Immature natural killer cell (primary cell): ENCODE measurements at regions not wholly inside any gene's neighbourhood (a gene's known extent, or its start where the extent isn't known, plus 50 kb on each side); places are given as distances from the start of the nearest gene placed in this dataset.
"Not testable (repeated sequence)": the region's sequence is repeated elsewhere in the genome, so short reads cannot be mapped to it uniquely, and the experiment has no call there.

ENCODE experiments used
- DNase-seq, 3 donors: peaks; one replicate each; pipeline ENCODE4 v3.0.0; 2022; ENCODE audit warnings: mixed read lengths in 1 of 3
- H3K27ac Mint-ChIP-seq, 6 donors: one replicate each; pipeline ENCODE4 v1.8.0; 2020; ENCODE audit warnings: mixed read lengths in 6 of 6, mild to moderate bottlenecking in 5 of 6, inconsistent platforms in 4 of 6, moderate library complexity in 3 of 6
- H3K27me3 Mint-ChIP-seq, 3 donors: one replicate each; pipeline ENCODE4 v1.8.0; 2020 to 2021; ENCODE audit warnings: low read depth in 3 of 3, mild to moderate bottlenecking in 3 of 3, mixed read lengths in 3 of 3, moderate library complexity in 3 of 3, inconsistent platforms in 1 of 3
- H3K36me3 Mint-ChIP-seq, 3 donors: one replicate each; pipeline ENCODE4 v1.8.0; 2020; ENCODE audit warnings: mixed read lengths in 3 of 3, inconsistent platforms in 2 of 3, mild to moderate bottlenecking in 2 of 3
- H3K4me1 Mint-ChIP-seq, 2 donors: one replicate each; pipeline ENCODE4 v1.8.0; 2020; ENCODE audit warnings: inconsistent platforms in 2 of 2, mild to moderate bottlenecking in 2 of 2, mixed read lengths in 2 of 2, moderate library complexity in 1 of 2
- H3K4me3 Mint-ChIP-seq, 5 donors: one replicate each; pipeline ENCODE4 v1.8.0; 2020; ENCODE audit warnings: mild to moderate bottlenecking in 5 of 5, mixed read lengths in 5 of 5, inconsistent platforms in 3 of 5, moderate library complexity in 3 of 5
- H3K9me3 Mint-ChIP-seq, 6 donors: one replicate each; pipeline ENCODE4 v1.8.0; 2020; ENCODE audit warnings: mild to moderate bottlenecking in 6 of 6, mixed read lengths in 6 of 6, inconsistent platforms in 4 of 6, moderate library complexity in 3 of 6

DNA sequence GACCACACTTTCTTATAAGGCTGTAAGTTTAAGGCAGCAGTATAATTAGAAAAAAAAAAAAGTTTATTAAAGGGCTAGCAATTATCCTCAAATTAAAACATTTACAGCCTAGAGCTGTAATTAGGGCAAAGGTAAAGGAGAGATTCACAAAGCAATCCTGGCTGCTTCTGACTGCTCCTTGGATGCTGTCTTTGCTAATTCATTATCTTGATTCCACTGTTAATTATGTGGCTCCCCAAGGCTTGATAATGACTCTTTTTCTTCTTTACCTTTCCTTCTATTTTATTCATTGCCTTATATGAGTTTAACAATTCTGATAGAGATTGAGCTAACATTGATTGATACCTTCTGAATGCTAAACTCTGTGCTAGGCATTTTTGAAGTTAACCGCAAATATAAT lies 476.5 kb downstream of the DTWD2 start:
- DNase-seq: no peak
- Mint-ChIP-seq H3K9me3 (peaks cover 0 to 26% (median 5%) of the 10 kb centered on the region in 6 donors), H3K27me3 (peaks cover 0 to 3% (median 0%) of the 10 kb centered on the region in 3 donors), H3K4me3 (no peak overlapping the region), H3K27ac (no peak overlapping the region), H3K36me3 (no peaks in the 10 kb centered on the region), H3K4me1 (no peaks in the 10 kb centered on the region)

- Mint-ChIP-seq H3K4me3 (no peak overlapping the region), H3K27ac (no peak overlapping the region), H3K9me3 (peaks cover 5 to 41% (median 18%) of the 10 kb centered on the region in 6 donors), H3K36me3 (no peaks in the 10 kb centered on the region), H3K27me3 (peaks cover 0 to 3% (median 0%) of the 10 kb centered on the region in 3 donors), H3K4me1 (no peaks in the 10 kb centered on the region)
- DNase-seq: no peak
Observed at GRCh38 chr5:118506217-118506852, 482.0 kb downstream of the DTWD2 start.

GRCh38 chr5:118502232-118502631 lies 486.1 kb downstream of the DTWD2 start:
- H3K36me3 Mint-ChIP-seq, H3K27me3 Mint-ChIP-seq, H3K4me3 Mint-ChIP-seq, DNase-seq, H3K27ac Mint-ChIP-seq, H3K4me1 Mint-ChIP-seq: not testable (repeated sequence)
- peaks cover 6 to 31% (median 17%) of the 10 kb centered on the region in 6 donors for H3K9me3 Mint-ChIP-seq

DNA sequence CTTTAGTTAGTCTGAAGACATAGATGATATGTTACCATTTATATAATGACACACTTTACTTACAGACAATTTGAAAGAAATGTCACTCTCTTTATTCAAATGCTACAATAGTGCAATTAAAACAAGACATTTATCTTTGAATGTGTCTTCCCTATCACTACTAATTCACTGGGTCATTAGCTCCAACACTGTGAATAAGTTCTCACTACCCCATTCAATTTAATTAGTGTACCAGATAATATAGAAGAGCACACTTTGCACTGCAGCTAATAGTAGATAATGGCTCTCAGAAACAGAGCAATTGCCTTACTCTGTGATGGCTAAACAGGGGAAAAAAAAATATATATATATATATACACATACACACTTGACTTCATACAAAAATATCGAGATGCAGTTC lies 497.0 kb downstream of the DTWD2 start:
- Mint-ChIP-seq H3K27me3 (peaks cover 0 to 2% (median 0%) of the 10 kb centered on the region in 3 donors), H3K36me3 (no peaks in the 10 kb centered on the region), H3K4me3 (no peak overlapping the region), H3K27ac (no peak overlapping the region), H3K4me1 (no peaks in the 10 kb centered on the region), H3K9me3 (peaks cover 4 to 18% (median 7%) of the 10 kb centered on the region in 6 donors)
- no peak for DNase-seq

DNA sequence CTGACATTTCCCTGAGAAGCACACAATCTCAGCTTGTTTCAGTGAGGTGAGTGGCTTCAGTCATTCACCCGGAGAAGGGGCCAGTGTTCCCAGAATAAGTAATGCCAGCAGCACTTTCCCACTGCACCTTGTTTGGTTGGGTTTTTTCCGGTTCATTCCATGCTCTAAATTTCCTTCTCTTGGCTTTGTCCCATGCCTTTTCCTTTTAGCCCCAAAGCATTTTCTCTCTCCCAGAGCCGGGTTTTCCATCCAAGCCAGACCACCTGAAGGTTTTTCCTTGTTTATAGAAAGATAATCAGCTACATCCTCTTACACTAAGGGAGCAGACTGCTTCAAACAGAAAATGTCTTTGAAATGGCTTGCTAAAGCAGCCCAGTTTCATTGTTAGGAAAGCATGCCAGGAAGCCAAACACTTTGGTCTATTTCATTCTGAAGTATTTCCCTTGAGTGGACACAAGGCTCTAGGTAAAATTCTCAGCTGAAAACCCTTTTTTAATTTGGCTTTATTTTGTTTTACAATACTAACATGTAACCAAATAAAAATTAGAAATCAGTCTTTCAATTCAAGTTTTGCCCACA lies 501.6 kb downstream of the DTWD2 start:
- H3K27ac Mint-ChIP-seq: no peak overlapping the region
- H3K36me3 Mint-ChIP-seq: no peaks in the 10 kb centered on the region
- no peak overlapping the region for H3K4me3 Mint-ChIP-seq
- peaks cover 0 to 2% (median 0%) of the 10 kb centered on the region in 3 donors for H3K27me3 Mint-ChIP-seq
- H3K4me1 Mint-ChIP-seq: no peaks in the 10 kb centered on the region
- no peak for DNase-seq
- peaks cover 1 to 19% (median 3%) of the 10 kb centered on the region in 6 donors for H3K9me3 Mint-ChIP-seq

GRCh38 chr5:118479285-118479684 lies 509.1 kb downstream of the DTWD2 start:
- Mint-ChIP-seq H3K9me3 (peaks cover 3 to 16% (median 11%) of the 10 kb centered on the region in 6 donors), H3K4me1 (no peaks in the 10 kb centered on the region), H3K4me3 (no peak overlapping the region), H3K36me3 (peaks cover 0 to 2% (median 0%) of the 10 kb centered on the region in 3 donors), H3K27me3 (peaks cover 0 to 2% (median 0%) of the 10 kb centered on the region in 3 donors), H3K27ac (no peak overlapping the region)
- DNase-seq: no peak

DNA sequence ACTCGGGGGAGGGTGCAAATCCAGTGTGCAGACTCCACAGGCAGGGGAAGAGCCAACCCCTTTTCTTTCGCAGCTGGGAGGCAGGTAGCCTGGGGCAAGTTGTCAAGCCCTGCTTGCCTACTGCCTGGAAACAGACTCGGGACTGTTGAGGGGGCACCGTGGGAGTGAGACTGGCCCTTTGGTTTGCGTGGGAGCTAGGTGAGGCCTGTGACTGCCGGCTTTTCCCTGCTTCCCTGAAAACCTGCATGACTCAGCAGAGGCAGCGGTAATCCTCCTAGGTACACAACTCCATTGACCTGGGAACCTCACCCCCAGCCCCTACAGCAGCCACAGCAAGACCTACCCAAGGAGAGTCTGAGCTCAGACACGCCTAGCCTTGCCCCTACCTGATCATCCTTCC lies 509.5 kb downstream of the DTWD2 start:
- no peak for DNase-seq
- Mint-ChIP-seq H3K4me3 (no peak overlapping the region), H3K27ac (no peak overlapping the region), H3K4me1 (no peaks in the 10 kb centered on the region), H3K9me3 (peaks cover 3 to 15% (median 8%) of the 10 kb centered on the region in 6 donors), H3K27me3 (peaks cover 0 to 2% (median 0%) of the 10 kb centered on the region in 3 donors), H3K36me3 (peaks cover 0 to 2% (median 0%) of the 10 kb centered on the region in 3 donors)

GRCh38 chr5:118468085-118468484 lies 520.3 kb downstream of the DTWD2 start:
- no peak overlapping the region for H3K4me3 Mint-ChIP-seq
- peaks cover 0 to 14% (median 1%) of the 10 kb centered on the region in 6 donors for H3K9me3 Mint-ChIP-seq
- no peaks in the 10 kb centered on the region for H3K27me3 Mint-ChIP-seq
- no peaks in the 10 kb centered on the region for H3K36me3 Mint-ChIP-seq
- no peaks in the 10 kb centered on the region for H3K4me1 Mint-ChIP-seq
- DNase-seq: no peak
- H3K27ac Mint-ChIP-seq: no peak overlapping the region

DNA sequence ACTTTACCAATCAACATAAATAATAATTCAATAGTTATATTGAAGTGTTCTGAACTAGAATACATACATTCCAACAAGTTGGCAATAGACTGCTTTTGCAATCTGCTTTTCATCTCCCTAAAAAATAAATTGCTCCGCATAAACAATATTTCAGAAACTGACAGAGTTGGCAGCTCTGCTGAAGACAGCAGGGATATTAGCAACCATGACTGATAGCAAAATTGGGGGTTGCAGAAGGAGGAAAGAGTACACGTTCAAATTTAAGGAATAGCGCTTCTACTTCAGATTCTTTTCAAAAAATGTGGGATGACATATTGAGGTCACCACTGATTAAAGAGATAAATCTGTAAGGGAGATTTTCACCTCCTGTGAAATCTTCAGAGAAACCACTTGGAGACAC lies 521.2 kb downstream of the DTWD2 start:
- Mint-ChIP-seq H3K27ac (no peak overlapping the region), H3K9me3 (peaks cover 0 to 14% (median 0%) of the 10 kb centered on the region in 6 donors), H3K36me3 (no peaks in the 10 kb centered on the region), H3K27me3 (no peaks in the 10 kb centered on the region), H3K4me1 (no peaks in the 10 kb centered on the region), H3K4me3 (no peak overlapping the region)
- no peak for DNase-seq

GRCh38 chr5:118466418-118466817 lies 521.9 kb downstream of the DTWD2 start:
- Mint-ChIP-seq H3K36me3 (no peaks in the 10 kb centered on the region), H3K27ac (no peak overlapping the region), H3K4me1 (no peaks in the 10 kb centered on the region), H3K9me3 (peaks cover 0 to 19% (median 2%) of the 10 kb centered on the region in 6 donors), H3K4me3 (no peak overlapping the region), H3K27me3 (no peaks in the 10 kb centered on the region)
- no peak for DNase-seq

- H3K27ac Mint-ChIP-seq, DNase-seq, H3K4me1 Mint-ChIP-seq, H3K27me3 Mint-ChIP-seq, H3K4me3 Mint-ChIP-seq, H3K36me3 Mint-ChIP-seq: not testable (repeated sequence)
- H3K9me3 Mint-ChIP-seq: peaks cover 0 to 15% (median 7%) of the 10 kb centered on the region in 6 donors
Observed at GRCh38 chr5:118462276-118462675, 526.1 kb downstream of the DTWD2 start.

DNA sequence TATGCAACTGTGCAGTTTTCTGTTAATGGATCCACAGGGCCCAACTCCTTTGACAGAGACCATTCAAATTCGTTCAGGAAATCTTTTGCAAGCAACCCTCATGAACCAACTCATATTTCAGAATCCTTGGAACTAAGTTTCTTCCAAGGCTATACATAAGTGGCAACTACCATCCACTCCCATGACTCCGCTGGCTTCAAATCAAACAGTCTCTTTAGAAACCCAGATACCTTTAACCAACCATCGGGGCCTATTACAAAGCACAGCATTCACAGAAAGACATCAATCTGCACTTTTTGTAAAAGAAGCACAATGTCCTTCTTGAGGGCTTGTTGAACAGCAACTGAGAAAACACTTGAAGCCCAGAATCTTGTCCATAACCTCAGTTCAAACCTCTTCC lies 526.9 kb downstream of the DTWD2 start:
- DNase-seq: no peak
- Mint-ChIP-seq H3K9me3 (peaks cover 0 to 15% (median 7%) of the 10 kb centered on the region in 6 donors), H3K27ac (no peak overlapping the region), H3K27me3 (no peaks in the 10 kb centered on the region), H3K36me3 (no peaks in the 10 kb centered on the region), H3K4me1 (no peaks in the 10 kb centered on the region), H3K4me3 (no peak overlapping the region)

GRCh38 chr5:118459490-118459889 lies 528.9 kb downstream of the DTWD2 start:
- DNase-seq: no peak
- peaks cover 0 to 15% (median 8%) of the 10 kb centered on the region in 6 donors for H3K9me3 Mint-ChIP-seq
- no peak overlapping the region for H3K4me3 Mint-ChIP-seq
- H3K36me3 Mint-ChIP-seq: no peaks in the 10 kb centered on the region
- H3K4me1 Mint-ChIP-seq: no peaks in the 10 kb centered on the region
- H3K27me3 Mint-ChIP-seq: no peaks in the 10 kb centered on the region
- no peak overlapping the region for H3K27ac Mint-ChIP-seq

DNA sequence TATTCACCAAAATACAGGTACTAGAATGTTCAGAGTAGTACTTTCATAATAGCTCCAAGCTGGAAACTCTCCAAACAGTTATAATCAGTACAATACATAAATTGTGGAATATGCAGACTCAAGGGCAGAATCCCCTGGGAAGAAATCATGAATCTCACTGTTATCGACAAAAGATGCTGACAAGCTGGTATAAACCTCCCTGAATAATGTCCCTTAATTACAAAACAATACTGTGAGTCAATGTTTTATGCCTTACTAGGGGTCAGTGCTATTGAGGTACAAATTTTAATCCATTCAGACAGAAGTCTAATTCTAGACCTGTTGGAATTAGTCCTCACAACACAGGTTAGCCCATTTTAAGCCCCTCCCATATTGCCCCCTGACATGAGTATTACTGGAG lies 532.3 kb downstream of the DTWD2 start:
- no peak overlapping the region for H3K27ac Mint-ChIP-seq
- peaks cover 0 to 9% (median 6%) of the 10 kb centered on the region in 6 donors for H3K9me3 Mint-ChIP-seq
- DNase-seq: no peak
- no peaks in the 10 kb centered on the region for H3K36me3 Mint-ChIP-seq
- no peaks in the 10 kb centered on the region for H3K27me3 Mint-ChIP-seq
- no peaks in the 10 kb centered on the region for H3K4me1 Mint-ChIP-seq
- no peak overlapping the region for H3K4me3 Mint-ChIP-seq
